ENCODE measurements at regions not wholly inside any gene's neighbourhood (a gene's known extent, or its start where the extent isn't known, plus 50 kb on each side); places are given as distances from the start of the nearest gene placed in this dataset.

GRCh38 chr14:56046546-56046945 lies 71.7 kb upstream of the PELI2 start:
- no peak for TF ChIP-seq CEBPB (IDR thresholded peaks at IDR 0.05; ENCODE audit: low read depth, low read length)
- no peak for TF ChIP-seq CHD1 (IDR thresholded peaks at IDR 0.05; ENCODE audit: low read depth, low read length)
- no peak for TF ChIP-seq NFE2L2 (IDR thresholded peaks at IDR 0.05; ENCODE audit: low read depth, low read length)
- no peak for TF ChIP-seq POLR2A (IDR thresholded peaks at IDR 0.05; ENCODE audit: low read depth, low read length)
- TF ChIP-seq RFX5 (IDR thresholded peaks at IDR 0.05; ENCODE audit: low read depth, low read length): no peak
- TF ChIP-seq CTCF (conservative IDR thresholded peaks at IDR 0.05; ENCODE audit: low read depth, low read length): no peak
- TF ChIP-seq MXI1 (IDR thresholded peaks at IDR 0.05; ENCODE audit: borderline replicate concordance, low read depth, low read length): no peak
- no peak for TF ChIP-seq SMC3 (IDR thresholded peaks at IDR 0.05; ENCODE audit: low read depth, low read length)
- TF ChIP-seq ELK1 (IDR thresholded peaks at IDR 0.05; ENCODE audit: borderline replicate concordance, low read depth, low read length): no peak
